Head of caudate nucleus (tissue), 42 donors: ENCODE measurements at regions not wholly inside any gene's neighbourhood (a gene's known extent, or its start where the extent isn't known, plus 50 kb on each side); places are given as distances from the start of the nearest gene placed in this dataset.
"Not testable (repeated sequence)": the region's sequence is repeated elsewhere in the genome, so short reads cannot be mapped to it uniquely, and the experiment has no call there.

Source experiments
- DNase-seq, 42 donors: peaks; one replicate each; pipeline versions ENCODE4 v3.0.0 to v3.0.0-alpha.2; 2020 to 2021; ENCODE audit warnings: mixed read lengths in 7 of 42
- intact Hi-C: fragments of 100-400 bp; cut with DNase I; formaldehyde crosslinking; loops from one replicate; pipeline ENCODE4 v1.15.0; 2022

DNA sequence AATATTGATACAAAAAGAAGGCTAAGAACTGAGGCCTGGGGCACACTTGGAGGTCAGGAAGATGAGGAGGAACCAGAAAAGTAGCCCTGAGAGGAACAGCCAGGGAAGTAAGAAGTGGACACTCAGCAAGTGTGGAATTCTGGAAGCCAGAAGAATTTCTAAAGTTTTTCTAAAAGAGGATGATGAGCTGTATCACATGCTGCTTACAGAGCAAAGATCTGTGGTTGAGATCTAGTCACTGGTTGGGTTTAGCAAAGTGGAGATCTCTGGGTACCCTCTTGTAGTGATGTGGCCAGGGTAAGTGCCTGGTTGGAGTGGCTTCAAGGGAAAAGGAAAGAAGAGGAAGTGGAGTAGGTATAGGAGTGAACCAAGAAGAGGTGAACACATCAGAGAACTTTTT lies 95.4 kb upstream of the DAZL start:
- intact Hi-C loops, result no loop called here
- no peak for DNase-seq

DNA sequence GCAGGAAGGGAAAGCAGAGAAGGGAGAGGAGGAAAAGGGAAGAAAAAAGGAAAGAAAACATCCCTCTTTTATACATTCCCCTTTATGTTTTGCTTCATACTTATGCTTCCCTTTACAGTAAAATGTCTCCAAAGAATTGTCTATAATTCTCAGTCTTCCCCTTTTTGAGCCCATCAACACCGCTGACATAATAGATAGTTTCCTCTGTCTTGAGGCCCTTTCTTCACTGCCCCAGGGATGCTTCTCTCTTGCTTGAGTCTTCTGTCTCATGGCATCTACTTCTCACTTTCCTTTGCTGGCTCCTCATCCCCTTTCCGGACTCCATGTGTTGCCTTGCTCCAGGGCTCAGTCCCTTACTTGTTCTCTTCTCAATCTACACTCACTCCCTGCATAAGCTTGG lies 99.7 kb upstream of the DAZL start:
- intact Hi-C loops, result no loop called here
- DNase-seq, result no peak

DNA sequence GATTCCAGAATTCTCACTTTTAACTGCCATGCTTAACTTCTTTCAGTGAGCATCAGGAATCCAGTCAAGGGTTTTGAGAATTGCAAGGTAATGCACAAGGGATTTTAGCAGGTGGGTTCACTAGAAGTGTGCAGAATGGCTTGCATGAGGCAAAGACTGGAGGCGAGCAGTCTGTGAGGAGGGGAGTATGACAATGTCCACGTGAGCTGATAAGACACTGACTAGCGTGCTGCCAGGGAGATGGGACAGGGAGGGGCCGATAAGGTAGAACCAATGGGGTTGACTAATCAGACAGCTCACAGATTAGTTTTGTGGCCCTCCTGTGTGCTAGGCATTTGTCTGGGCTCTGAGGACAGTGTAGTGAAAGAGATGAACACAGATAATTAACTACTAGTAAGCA lies 102.0 kb upstream of the DAZL start:
- DNase-seq, result no peak
- intact Hi-C loops, result no loop called here

DNA sequence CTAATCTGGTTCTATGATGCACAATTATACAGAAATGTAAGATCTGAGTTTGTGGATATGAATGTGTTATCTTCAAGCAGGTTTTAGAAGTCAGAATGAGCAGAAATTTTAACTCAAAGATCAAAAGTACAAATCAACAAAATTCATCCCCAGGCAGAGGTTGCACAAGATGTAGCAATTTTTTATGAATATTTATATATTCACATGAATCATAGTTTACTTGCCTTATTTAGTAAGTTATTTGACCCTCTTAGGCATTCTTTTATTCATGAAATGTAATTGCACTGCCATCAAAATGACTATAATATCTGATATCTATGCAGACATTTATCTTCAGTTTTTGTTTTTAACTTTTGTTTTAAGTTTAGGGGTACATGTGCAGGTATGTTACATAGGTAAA lies 103.1 kb upstream of the DAZL start:
- no peak for DNase-seq
- intact Hi-C loops, result no loop called here

DNA sequence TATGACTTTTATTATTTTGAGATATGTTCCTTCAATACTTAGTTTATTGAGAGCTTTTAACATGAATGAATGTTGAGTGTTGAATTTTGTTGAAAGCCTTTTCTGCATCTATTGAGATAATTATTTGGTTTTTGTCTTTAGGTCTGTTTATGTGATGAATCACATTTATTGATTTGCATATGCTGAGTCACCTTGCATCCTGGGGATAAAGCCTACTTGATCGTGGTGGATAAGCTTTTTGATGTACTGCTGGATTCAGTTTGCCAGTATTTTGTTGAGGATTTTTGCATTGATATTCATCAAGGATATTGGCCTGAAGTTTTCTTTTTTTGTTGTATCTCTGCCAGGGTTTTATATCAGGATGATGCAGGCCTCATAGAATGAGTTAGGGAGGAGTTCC lies 106.5 kb upstream of the DAZL start:
- DNase-seq, intact Hi-C loops: not testable (repeated sequence)

DNA sequence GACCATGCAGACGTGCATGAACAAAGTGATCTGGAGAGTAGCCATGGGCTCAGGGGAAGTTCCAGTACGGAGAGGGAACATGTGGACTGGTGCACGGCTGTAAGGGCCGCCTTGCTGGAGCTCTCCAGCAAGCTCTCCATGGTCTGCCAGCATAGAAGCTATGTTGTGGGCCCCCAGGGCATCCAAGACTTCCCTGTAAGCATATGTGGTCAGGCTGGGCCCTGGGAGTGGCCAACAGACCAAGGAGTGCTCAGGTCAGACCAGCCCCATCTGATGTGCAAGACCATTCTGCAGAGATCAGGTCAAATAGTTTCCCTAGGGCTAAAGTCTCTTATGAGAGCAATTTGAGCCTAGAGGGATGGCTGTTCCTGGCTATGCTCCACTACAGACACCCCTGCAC lies 110.1 kb upstream of the DAZL start:
- intact Hi-C loops, result no loop called here
- DNase-seq, result no peak

DNA sequence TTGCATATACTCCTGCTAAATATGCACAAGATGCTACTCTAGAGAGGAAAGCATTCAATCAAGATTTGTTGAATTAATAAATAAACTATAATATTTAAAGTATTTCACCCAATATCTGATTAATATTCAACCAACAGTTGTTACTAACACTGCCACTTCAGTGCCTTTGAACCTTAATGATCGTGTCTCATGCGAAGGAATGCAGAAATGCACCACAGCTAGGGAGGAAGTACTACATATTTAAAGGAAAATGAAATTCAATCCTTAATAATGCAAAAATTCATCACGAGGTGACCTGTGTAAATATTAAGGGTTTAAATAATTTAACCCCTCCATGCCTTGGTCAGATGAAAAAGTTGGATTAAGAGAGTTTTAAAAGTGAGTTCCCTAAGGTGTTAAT lies 114.2 kb upstream of the DAZL start:
- intact Hi-C loops, result no loop called here
- DNase-seq, result no peak

DNA sequence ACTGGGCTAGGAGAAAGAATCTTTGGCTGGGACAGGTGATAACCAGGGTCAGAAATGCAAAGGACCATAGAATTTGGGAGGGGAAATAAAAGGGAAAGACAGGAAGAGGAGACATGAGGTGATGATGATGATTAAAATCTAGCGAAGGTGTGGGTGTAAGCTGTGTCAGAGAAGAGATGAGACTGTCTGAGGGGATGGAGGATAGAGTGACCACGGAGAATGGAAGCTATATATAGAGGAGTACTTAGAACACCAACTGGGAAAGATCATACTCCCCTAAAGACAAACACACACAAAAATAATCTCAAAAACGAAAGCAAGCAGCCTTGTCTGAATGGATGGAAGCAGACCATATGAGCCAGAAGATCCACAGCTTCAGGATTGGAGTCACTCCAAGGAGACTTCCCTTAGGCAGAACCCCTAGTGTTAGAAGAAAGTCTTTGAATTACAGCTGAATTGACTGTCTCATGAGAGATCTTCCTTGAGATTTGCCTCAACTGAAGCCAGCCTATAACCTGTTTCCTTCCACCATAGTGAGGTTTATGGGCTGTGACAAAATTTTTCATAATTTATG lies 115.2 kb upstream of the DAZL start:
- no peak for DNase-seq
- intact Hi-C loops, result no loop called here

DNA sequence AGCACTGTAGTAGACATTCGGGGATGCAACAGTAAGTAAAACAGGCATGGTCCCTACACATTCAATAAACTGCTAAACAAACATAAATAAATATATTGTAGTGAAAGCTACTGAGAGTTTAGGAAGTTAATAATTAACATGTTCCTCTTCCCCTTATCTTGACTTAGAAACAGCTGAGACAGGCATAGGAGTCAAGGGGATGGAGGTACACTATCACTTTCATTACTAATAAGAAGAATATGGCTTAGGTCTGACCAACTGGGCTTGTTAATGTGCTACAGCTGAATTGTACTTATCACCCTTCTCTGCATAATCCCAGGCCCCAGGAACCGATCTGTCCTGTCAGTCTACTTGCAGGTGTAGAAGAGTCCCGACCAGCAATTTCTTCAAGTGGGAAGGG lies 116.3 kb upstream of the DAZL start:
- DNase-seq, result no peak
- intact Hi-C loops, result no loop called here

DNA sequence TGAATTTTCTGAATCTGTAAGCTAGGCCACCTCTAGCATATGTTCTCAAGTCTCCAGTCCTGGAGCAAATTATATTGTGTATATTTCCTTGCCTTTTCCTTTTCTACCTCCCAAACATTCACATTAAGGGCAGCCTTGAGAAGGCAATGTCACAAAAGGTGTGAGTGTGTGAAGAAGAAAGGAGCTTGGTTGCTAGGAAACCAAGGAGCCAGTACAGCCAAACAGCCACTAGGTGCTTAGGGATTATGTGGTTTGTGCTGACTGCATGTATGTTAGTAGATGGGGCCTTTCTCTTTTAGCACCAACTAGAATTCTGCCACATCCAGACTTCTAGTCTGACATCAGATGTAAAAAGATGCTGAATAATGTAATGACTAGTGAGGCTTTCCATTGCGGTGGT lies 118.8 kb upstream of the DAZL start:
- intact Hi-C loops, result no loop called here
- peak in 5 of 42 donors; percentile 1 to 53 (median 19) for DNase-seq

DNA sequence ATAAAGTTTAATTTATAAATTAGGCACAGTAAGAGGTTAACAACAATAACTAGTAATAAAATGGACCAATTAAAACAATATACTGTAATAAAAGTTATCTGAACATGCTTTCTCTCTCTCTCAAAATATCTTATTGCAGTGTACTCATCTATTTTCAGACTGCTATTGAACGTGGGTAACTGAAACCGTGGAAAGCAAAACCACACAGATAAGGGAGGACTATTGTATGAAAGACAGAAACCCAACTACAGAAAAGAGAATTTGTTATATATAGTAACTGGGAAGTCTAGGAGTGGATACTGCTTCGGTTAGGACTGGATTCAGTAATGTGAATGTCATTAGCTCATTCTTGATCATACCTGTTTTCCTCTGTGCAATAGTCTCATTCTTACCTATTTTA lies 119.3 kb upstream of the DAZL start:
- DNase-seq, result no peak
- intact Hi-C loops, result no loop called here

DNA sequence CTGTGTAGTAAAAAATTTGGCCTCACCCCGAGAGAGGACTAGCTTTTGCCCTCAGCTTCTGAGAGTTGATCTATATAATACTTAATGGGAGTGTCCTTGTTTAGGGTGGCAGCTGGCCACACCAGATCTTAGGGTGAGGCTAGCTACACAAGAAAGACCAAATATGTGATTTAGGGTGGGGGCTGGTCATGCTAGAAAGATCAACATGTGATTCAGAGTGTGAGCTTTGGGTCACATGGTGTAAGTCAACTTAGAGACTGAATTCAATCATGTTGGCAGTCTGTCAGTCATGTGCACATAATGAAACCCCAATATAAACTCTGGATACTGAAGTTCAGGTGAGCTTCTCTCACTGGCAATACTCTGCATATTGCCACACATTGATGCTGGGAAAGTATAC lies 120.7 kb upstream of the DAZL start:
- no peak for DNase-seq
- intact Hi-C loops, result no loop called here

DNA sequence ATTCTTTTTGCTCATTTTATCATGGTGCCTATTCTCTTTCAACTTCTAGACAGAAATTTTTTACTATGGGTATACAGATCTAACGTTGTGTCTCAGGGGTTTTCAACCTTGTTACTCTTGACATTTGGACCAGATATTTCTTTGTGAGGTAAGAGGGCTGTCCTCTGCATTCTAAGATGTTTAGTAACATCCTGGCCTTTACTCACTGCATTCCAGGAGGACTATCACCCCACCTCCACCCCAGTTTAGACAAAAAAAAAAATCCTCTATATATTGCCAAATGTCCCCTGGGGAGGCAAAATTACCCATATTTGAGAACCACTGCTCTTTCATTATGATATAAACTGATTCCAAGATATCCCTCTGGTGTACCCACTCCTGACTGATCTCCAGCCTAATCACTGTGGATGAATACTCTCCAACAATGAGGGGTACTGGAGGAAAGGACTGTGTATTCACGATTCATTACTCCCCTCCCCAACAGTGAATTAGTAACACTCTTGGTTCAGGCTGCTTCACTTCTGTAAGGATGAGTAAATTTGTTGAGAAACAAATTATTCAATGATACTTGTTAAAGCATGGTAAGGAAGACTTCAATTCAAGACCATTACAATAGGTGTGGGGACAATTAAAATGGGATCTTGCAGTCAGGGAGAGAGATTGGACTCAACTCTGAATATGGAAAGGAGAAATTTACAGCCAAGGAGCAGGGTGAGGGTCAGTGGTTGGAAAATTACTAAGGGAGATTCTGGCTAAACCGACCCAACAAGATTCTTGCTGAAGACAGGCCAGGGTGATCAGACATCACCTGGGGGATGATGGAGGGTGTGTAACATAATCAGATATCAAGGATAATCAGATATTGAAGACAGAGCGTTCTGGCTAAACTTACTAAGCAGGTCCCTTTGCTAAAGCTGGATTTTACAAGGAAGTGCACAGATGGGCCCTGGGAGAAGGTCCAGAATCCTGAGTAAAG lies 123.8 kb upstream of the DAZL start:
- intact Hi-C loops, result no loop called here
- DNase-seq, result no peak

DNA sequence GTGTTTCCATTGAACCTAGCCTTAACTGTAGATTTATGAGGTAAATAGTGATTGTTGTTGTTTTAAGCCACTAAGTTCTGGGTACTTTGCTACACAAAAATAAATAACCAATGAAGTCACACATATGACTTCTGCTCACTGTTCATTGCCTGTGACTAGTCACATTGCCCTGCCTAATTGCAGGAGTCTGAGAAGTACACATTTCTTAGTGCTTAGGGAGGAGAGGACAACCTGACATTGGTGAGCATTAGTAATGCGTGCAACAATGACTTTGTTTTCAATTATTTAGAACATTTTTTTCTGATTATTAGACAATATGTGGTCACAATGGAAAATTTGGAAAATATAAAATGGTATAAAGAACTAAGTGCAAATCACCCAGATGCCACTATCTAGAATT lies 133.2 kb upstream of the DAZL start:
- intact Hi-C loops, result no loop called here
- no peak for DNase-seq

DNA sequence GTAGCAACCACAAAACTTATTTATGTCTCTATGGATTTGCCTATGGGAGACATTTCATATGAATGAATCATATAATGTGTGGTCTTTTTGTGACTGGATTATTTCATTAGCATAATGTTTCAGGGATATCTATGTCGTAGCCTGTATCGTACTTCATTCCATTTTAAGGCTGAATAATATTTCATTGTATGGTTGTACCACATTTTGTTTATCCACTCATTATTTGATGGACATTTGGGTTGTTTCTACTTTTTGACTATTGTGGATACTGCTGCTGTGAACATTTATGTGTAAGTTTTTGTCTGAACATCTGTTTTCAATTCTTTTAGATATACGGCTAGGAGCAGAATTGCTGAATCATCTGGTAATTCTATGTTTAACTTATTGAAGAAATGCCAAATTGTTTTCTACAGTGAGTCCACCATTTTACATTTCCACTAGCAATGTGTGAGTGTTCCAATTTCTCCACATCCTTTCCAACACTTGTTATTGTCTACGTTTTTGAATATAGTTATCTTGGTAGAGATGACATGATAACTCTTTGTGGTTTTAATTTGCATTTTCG lies 134.4 kb upstream of the DAZL start:
- intact Hi-C loops, result no loop called here
- DNase-seq, result no peak

DNA sequence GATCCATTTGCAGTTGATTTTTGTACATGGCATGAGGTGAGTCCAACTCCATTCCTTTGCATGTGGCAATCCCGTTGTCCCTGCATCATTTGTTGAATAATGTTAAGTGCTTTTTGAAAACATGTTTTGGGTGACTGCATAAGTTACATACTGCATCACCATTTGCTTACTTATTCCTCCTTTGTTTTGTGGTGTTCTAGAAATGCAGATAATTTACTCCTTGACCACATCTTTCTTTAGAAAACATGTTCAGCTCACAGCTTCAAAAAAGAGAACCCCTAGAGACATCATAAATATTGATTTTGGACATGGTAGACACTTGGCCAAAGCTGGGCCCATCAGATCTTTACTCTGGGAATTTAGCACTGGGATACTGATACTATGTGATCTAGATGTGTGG lies 135.3 kb upstream of the DAZL start:
- DNase-seq, result no peak
- intact Hi-C loops, result no loop called here

DNA sequence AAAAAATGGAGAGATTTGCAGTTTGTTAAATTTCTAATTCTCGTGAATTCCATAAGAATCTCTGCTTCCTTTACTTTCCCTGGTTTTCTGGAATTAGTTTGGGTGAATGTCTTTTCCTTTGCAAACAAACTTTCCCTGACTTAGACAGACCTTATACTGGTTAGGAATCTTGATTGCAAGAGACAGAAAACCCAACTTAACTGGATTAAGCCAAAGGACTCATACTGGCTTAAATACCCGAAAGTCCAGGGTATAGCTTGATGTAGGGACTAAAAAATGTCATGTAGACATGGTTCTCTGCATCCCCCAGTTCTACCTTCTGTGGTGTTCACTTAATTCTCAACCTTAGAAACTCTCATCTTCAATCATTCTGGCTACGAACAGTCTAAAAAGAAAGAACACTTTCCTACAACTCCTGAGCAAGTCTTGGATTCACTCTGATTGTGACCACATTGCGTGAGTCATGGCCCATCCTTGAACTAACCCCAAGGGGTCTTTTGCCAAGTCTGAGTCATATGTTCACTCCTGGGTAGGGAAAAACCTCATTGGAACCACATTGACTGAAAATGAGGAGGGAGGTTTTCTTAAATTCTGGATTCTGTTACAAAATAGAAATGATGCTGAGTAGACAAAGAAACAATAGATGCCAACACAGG lies 136.0 kb upstream of the DAZL start:
- no peak for DNase-seq
- intact Hi-C loops, result no loop called here

DNA sequence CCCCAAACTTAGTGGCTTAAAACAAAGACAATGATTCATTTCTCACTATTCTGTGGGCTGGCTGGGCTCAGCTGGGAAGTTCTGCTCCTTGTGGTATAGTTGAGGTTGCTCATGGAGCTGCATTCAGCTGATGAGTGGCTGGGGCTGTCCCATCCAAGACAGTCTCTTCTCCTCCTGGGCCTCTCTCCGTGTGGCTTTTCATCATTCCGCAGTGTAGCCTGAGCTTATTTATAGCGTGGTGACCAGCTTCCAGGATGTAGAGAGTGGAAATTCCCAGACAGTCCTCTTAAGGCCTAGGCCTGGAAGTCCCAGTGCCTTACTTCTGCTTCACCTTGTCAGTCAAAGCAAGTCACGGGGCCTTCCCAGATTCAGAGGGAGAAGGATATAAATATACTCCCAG lies 136.7 kb upstream of the DAZL start:
- no peak for DNase-seq
- intact Hi-C loops, result no loop called here

DNA sequence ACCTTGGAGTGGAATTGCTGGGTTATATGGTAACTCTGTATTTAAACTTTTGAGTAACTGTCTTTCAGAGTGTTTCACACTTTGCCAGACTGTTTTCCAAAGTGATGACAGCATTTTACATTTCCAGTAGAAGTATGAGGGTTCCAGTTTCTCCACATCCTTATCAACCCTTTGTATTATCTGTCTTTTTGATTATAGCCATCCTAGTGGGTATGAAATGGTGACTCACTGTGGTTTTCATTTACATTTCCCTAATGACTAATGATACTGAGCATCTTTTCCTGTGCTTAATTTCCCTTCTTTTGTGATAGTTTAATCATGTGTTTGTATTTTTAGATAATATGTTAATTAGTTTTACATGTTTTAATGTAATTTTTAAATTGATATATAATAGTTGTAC lies 138.1 kb upstream of the DAZL start:
- DNase-seq, result no peak
- intact Hi-C loops, result no loop called here

DNA sequence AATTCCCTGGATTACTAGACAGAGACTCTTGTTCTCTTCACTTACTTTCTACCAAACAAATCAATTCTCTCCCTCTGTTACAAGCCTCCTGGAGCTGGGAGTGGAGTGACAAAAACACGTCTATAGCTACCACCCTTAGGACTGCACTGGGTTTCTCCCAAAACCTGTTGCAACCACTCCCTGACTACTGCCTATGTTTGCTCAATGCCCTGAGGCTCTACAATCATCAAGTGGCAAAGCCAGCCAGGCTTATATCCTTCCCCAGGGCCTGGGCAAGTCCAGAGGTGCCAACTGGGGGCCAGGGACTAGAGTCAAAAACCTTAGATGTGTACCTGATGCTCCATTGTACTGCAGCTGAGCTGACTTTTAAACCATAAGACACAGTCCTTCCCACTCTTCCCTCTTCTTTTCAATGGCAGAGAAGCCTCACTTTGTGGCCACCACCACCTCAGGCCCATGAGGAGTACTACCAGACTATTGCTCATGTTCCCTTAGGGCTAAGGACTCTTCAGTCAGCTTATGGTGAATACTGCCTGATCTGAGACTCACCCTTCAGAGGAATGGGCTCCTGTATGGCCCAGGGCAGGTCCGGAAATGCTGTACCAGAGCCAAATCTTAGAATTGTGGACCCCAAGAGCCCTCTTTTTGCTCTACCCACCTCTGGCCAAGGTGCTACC lies 125.4 kb upstream of the PLCL2 start:
- intact Hi-C loops, result no loop called here

More for the DNA sequence above, 125.4 kb upstream of the PLCL2 start:
- DNase-seq, result no peak
